RPMI8226 (cell line): ENCODE measurements at regions not wholly inside any gene's neighbourhood (a gene's known extent, or its start where the extent isn't known, plus 50 kb on each side); places are given as distances from the start of the nearest gene placed in this dataset.

Experiments
- DNase-seq: peaks from one replicate; pipeline ENCODE4 v3.0.0-alpha.2; 2015

DNA sequence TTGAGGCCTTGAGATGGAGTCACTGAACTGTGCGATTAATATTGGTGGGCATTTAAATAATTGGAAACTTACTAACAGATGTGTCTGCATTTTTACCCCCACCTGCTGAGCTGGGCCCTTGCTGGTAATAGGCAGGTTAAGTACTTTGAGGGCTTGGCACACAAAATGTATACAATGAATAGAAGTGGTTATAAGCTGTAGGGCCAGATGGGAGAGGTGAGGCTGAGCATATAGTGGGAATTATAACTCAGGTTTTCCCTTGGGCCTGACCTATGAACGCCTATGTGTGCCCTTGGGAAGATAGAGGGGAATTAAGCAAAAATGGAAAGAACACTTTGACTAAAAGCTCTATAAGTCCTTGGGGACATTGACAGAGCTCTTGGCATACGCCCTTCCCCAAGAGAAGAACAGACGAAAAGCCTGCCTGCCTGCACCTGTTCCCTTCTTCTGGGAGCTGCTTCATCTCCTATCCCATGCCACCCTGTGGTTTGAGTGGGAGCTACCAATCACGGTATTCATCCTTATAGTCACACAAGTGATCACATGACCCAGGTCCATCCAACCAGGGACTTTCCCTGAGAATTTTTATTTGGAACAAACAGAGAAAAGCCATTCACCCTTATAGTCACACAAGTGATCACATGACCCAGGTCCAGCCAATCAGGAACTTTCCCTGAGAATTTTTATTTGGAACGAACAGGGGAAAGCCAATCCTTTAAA, 260.7 kb upstream of the CSF3R start:
- DNase-seq = no peak

DNA sequence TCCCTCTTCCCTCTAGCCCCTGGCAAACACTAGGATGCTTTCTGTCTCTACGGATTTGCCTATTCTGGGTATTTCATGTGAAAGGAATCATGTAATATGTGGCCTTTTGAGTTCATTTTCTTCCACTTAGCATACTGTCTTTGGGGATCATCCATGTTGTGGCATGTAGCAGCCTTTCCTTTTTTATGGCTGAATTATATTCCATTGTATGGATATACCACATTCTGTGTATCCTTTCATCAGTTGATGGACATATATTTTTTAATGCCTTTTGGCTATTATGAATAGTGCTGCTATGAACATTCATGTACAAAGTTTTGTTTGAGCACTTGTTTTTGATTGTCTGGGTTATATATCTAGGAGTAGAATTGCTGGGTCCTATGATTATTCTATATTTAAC, 258.4 kb upstream of the CSF3R start:
- DNase-seq = no peak

DNA sequence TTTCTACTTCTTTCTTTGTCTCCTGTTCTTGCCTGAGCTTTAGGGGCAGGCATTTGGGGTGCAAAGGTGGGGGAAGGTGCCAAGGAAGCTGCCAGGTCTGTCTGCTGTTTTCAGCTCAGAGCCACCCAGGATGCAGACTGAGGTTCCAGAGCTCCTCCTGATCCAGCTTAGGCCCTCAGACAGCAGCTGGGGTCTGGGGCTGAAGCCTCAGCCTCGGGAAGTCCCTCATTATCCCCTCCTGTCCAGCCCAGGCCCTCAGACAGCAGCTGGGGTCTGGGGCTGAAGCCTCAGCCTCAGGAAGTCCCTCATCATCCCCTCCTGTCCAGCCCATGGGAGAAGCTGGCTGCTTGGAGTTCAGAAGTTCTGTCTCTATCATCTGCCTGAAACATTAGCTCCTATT, 257.7 kb upstream of the CSF3R start:
- no peak for DNase-seq

DNA sequence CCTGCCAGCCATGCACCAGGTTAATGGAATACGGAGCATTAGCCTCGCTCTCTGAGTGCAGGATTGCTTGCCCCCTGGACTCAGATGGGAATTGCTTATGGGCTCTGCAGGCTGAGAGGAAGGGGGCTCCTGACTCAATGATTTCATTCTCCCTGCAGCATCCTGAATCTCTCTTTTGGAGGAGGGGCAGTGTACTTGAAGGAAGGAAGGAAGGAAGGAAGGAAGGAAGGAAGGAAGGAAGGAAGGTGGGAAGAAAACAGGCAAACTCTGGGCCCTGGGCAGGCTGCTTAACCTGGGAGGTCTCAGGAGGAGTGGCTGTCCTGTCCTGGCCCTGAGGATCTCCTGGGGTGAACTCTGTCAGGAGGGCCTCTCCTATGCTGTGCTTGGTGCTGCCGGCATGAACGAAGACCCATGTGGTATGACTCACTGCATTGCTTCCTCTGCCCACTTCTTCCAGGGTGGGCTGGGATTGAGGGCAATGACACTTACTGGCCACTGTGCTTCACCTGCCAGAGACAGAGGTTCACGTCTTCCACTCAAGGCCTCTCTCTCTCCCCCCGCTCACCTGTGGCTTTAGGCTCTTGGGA, 257.1 kb upstream of the CSF3R start:
- no peak for DNase-seq

DNA sequence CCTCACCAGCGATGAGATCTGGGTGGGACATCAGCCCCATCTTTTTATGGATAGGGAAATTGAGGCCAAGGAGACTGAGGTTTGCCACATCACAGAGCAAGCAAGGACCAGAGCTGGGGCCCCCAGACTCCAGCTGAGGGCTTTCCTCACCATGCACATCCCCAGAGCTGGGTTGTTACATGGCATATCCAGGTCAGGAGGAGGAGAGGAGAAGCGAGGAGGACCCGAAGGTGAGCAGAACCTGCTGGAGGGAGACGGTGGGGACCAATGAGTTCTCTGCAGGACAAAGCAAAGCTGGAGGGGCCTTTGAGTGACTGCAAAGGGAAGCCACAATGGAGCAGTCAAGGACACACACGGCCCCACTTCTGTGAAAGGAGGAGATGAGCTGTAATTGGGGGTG, 255.5 kb upstream of the CSF3R start:
- no peak for DNase-seq

DNA sequence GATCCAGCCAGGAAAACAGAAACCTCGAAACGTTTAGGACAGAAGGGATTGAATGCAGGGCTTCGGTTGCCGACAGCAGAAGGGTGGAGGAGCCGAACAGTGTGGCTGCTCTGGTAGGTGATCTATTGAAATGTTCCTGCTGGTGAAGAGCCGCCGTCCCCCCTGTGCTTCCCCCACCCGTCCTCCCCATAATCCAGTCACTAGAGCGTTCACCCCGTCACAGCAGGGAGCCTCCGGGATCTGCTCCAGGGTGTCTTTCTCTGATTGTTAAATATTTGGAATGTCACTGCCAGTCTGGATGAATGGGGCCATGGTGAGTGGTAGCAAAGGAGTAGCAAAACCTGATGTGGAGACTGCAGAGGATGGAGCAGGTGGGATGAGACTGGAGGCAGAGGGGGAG, 255.1 kb upstream of the CSF3R start:
- no peak for DNase-seq

DNA sequence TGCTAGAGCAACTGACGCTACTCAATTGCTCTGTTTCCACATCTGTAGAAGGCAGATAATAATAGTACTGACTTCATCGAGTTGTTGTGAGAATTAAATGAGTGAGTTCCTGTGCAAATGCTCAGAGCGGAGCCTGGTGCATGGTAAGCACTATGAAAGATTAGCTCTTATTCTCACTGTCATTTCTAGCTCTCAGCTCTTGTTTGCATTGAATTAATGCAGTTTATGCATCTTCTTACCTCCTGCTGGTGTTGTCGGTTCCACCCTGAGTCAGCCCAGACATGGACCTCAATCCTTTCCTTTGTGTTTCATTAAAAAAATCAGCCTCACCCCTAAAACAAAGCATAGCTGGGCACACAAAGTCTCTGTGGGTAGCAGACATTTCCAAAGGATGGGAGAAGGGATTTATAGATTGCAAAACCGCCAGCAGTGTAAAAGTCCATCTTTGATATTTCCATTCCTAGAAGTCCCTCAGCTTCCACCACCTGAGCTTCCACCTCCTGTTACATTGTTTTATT, 254.4 kb upstream of the CSF3R start:
- no peak for DNase-seq

DNA sequence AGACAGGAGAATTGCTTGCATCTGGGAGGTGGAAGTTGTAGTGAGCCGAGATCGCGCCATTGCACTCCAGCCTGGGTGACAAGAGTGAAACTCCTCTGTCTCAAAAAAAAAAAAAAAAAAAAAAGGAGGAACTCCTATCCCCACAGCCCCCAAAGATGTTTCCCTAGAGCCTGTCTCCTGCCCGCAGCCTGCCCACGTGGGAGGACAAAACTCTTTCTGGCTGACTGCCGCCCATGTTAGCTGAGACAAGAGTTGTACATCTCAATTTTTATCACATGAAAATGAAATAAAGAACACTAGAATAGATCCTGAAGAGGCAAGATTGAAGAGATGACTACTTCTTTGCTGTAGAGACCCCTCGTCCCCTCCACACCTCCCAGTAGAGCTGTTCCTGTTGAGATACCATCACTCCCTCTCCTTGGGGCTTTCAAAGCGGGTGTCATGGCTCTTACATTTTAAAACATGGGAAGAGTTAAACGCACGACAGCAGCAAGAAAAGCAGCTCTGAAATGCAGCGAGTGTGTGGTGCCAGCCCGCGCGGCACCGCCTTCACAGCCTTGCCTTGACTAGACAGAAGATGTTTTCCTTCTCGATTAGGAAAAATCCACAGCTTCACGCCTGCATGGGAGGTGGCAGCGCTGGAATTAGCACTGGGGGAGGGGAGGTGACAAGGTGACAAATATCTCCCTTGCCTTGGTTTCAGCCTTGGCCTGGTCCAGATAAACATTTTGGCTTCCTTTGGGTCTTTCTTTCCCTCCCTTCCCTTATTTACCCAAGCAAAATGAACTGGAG, 253.4 kb upstream of the CSF3R start:
- DNase-seq = peak; percentile 35

DNA sequence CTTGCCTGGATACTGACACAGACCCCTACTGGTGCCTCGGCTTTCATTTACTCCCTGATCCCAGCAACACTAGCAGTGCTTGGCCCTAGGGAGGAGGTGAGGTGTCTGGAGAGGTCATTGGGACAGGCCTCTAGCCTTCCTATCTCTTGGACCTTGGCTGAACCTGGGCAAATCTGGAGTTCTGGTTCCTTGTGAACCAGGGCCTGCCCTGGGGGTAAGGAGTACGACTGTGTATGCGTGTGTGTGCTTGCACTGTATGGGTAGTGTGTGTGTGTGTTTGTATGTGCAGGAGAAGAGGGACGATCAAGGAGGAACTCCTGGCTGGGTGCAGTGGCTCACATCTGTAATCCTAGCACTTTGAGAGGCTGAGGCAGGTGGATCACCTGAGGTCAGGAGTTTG, 252.7 kb upstream of the CSF3R start:
- no peak for DNase-seq

DNA sequence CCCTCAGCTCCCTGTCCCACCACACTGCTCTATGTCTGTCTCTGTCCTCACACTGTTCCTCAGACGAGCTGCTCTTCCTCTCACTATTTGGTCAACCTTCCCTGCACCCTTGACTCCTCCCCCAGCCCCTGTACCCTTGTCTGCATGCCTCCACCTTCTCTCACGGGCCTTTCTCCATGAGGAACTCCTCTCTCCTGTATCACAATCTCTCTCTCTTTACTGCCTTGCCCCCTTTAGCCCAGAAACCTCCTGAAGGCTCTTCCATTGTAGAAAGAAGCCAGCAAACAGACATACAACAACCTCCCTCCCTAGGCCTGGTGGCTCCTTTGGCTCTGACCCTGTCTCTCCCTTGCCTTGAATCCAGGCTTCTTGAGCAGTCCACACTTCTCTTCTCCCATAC, 251.6 kb upstream of the CSF3R start:
- no peak for DNase-seq

DNA sequence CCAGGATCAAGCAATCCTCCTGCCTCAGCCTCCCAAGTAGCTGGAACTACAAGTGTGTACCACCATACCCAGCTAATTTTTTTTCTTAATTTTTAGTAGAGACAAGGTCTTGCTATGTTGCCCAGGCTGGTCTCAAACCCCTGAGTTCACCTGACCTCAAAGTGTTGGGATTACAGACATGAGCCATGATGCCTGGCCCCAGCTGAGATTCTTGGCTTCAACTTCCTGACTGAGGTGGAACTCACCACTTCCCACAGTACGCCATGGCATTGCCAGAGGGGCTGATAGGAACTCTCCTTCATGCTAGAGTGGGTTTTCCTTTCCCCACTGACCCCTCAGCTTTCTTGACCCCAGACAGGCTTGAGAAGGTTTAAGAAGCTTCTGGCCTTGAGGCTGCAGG, 251.0 kb upstream of the CSF3R start:
- no peak for DNase-seq

DNA sequence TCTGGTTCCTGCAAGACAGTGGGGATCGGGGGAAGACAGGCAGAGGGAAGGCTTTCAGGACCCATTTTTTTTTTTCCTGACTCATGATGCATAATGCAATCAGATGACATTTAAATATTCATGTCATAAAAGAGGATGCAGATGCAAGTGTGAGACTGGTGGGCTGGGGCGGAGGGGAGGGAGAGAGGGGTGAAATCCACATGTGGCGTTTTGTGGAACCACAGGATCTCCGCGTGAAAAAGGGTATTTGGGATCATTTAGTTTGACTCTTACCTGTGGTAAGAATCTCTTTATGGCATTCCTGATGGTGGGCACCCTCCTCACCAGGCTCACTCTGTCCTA, 249.3 kb upstream of the CSF3R start:
- no peak for DNase-seq

DNA sequence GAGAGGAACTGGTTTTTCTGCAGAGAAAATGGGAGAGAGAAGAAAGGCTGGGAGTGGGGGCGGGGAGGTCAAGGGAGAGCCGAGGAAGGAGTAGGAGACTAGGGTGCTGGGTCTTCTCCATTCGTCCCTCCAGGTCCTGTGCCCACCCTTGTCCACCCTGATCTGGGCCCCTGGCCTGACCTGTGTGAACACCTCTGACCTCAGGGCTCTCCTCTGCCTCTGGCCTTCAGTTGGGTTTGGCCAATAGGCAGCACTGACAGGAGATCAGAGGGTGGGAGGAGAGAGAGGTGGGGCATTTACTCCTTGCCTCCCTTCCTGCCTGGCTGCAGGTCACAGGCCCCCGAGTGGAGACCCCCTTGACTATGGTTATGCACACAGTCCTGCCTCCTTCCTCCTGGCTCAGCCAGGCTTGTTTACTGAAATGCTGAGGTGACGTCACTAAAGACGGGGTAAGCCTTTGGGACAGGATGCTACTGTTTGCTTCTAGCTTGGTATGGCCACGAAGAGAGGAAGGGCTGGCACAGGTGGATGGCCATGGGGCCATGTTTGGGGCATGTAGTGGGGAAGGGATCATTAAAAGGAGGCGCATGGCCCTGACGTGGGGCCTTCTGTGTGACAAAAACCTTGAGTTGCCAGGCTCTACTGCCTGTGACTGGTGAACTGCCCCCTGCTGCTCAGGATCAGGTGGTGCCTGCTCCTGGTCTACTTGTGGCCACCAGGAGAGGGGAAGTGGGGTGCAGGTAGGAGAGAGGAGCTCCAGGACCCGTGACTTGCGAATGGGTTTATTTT, 248.7 kb upstream of the CSF3R start:
- DNase-seq = peak; percentile 43

DNA sequence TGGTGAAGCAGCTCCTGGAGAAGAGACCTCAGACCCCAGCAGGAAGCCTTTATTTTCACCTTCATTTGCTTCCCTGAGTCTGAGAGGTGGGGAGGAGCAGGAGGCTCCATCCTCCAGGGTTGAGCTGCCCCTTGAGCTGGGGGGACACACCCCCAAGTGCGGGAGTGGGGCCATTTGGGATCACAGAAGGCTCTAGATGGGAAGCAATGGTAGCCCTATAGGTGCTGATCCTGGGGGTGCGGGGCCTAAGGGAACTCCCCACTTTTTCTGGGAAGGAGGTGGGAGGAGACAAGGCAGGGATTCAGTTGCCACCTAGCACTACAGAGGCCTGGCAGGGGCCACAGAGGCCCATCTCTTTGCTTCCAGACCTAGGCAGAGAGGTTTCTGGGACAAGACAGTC, 247.9 kb upstream of the CSF3R start:
- no peak for DNase-seq

DNA sequence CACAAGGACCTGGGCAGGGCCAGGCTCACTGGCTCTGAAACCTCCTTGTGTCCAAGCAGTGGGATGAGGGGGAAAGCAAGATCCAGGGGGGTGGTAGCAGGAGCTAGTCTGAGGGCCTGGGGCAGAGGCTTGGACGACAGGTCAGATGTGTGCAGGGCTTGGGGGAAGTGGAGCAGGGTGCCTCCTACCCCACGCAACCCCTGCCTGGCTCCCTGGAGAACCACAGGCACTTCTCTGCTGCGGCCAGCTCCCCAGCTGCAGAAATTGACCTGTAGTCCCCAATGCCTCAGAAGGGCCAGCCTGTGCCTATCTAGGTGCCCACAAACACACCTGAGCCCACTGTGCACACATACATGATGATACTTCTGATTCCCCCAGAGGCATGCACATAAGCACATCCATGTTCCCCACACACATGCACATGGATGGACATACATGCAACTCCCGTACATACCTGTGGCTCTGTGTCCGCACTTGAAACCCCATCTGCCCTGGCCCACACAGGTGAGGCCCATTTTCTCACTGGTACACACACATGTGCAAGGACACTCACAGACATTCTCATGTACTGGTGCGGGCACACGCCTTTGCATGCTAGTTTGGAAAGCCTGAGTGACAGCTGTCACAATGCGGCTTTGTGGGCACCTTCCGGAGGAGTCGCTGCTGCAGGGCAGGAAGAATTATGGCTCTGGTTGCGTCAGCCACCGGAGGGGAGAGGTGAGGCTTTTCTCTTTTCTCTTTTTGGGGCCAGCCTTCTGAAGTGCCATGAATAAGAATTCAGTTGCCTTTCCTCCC, 247.2 kb upstream of the CSF3R start:
- DNase-seq = no peak

DNA sequence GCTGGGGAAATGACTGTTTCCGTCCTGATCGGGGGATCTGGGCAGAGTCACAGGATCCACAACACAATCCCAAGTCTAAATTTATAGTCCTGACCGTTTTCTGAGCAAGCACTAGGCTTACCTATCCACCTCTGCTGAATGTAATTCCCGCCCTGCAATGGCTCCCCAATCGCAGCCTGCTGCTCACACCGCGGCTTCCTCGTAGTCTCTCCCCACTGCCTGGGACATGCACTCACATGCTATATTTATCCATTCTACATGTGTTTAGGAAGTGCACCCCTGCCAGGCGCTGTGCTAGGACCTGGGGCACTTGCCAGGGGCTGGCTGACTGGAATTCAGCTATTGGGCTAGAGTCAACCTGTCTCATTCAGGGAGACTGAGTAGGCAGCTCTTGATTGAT, 246.6 kb upstream of the CSF3R start:
- DNase-seq = no peak

DNA sequence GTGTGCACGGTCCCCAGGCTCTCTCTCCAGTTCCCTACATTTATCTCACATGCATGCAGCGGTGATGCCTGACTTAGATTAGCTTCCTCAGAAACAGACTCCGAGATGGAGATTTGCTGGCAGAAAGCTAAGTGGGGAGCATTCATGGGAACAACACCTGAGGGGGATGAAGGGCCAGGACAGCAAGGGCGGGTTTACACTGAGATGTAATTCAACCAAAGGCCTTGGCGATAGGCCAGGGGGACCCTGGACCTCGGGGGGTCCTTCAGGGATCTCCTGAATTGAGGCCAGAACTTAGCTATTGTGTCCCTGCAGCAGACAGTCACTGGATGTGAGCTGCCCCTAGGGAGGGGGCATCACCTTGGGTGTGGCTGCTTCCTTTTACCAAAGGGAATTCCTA, 246.1 kb upstream of the CSF3R start:
- no peak for DNase-seq

DNA sequence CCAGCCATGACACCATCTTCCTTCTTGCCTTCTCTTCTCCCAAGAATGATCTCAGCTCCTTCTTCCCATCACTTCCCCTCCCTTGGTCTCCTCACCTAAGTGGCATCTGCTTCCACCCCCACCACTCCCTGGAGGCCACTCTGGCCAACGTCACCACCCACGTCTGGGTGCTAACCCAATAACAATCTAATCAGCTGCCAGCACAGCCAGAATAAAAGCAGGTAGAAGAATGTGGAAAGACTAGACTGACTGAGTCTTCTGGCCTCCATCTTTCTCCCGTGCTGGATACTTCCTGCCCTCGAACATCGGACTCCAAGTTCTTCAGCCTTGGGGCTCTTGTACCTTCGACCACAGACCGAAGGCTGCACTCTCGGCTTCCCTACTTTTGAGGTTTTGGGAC, 245.3 kb upstream of the CSF3R start:
- no peak for DNase-seq

DNA sequence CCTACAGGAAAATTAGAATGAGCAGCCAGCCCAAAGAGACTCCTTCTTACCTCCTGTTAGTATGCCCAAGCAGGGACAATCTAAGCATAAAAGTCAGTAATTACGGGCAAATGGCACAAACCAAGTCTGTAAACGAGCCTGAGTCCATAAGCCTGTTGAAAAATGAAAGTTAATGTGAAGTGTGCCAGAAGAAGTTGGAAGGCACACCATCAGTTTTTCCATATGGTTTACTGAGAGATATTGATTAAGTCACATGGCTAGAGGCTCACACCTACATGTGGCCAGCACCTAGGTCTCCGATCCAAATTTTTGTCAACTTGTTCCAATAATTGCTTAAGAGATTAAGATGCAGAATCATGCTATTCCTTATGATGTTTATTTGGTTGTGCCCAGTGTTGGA, 242.4 kb upstream of the CSF3R start:
- DNase-seq = no peak

DNA sequence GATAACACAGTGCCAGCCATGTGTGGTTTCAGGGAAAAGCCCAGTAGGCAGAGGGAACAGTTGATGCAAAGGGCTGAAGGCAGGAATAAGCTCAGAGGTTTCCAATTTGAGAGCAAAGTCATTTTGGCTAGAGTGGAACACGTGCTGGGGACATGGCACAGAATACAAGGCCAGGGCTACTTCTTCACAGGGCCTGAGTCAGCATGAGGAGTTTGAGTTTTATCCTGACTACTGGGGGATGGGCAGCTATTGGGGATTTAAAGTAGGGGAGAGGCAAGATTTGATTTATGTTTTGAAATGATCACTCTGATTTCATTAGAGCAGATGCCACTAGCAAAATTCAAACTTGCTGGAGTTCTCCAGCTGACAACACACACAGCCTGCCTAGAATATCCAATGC, 241.1 kb upstream of the CSF3R start:
- DNase-seq = no peak

DNA sequence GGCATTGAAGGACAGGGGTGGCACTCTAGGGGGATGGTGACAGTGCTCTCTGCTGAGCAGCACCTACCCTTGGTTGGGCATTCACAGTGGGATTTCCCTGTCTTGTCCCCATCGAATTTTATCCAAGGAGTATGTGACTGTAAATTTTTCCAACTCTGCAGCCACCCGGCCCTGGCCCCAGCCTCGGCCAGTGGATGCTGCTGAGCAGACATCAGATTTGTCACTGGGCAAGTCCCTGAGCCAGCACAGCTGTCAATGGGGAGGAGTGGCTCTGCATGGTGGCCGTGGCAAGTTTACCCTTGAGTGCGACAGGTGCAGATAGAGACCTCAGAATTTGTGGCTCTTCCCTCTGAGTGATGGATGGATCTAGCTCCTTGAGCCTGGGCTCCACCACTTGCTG, 240.2 kb upstream of the CSF3R start:
- DNase-seq = no peak

DNA sequence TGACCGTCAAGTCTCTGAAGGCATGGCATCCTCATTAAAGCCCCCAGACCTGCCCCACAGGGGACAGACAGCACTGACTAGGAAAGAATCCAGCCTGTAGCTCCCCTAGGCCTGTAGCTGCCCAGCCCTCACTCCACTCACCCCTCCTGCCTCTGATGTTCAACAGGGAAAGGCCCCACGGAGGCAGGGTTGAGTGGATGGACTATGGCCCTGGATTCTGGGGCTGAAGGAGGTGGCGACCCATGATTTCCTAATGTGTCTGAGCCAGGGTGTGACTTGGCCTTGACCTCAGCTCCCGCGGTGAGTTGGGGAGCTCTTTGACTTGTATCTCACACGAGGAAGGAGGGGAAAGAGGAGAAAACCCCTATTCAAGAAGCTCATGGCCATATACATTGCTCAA, 238.5 kb upstream of the CSF3R start:
- no peak for DNase-seq

DNA sequence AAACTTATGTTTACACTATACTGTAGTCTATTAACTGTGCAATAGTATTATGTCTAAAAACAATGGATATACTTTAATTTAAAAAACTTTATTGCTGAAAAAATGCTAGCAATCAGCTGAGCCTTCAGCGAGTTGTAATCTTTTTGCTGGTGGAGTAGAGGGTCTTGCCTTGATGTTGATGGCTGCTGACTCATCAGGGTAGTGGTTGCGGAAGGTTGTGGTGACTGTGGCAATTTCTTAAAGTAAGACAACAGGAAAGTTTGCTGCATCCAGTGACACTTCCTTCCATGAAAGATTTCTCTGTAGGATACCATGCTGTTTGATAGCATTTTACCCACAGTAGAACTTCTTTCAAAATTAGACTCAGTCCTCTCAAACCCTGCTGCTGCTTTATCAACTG, 234.7 kb upstream of the CSF3R start:
- no peak for DNase-seq
